ENCODE measurements at regions not wholly inside any gene's neighbourhood (a gene's known extent, or its start where the extent isn't known, plus 50 kb on each side); places are given as distances from the start of the nearest gene placed in this dataset.

GRCh38 chr6:163730246-163731210 is 316.0 kb downstream of the QKI start:
- TF ChIP-seq CTCF (IDR thresholded peaks at IDR 0.05; ENCODE audit: control extremely low read depth, extremely low read depth, low read depth, missing control alignments): no peak
- CTCF ChIA-PET: interaction anchor here (1.5 kb wide), 1 partner anchor 24 kb away, joined by 3 read pairs; no protein-coding TSS in a partner anchor
- no peak for DNase-seq (ENCODE audit: extremely low spot score)
- POLR2A ChIA-PET: no interaction called here

GRCh38 chr6:163729127-163729872 is 314.8 kb downstream of the QKI start:
- ChIA-PET CTCF (interaction anchor here (1.0 to 1.5 kb wide), 2 partner anchors 10 to 23 kb away, joined by 3 read pairs; no protein-coding TSS in a partner anchor), POLR2A (no interaction called here)
- DNase-seq (ENCODE audit: extremely low spot score): no peak
- no peak for TF ChIP-seq CTCF (IDR thresholded peaks at IDR 0.05; ENCODE audit: control extremely low read depth, extremely low read depth, low read depth, missing control alignments)

- ChIA-PET CTCF (interaction anchor here (1.0 kb wide), 1 partner anchor 10 kb away, joined by 3 read pairs; no protein-coding TSS in a partner anchor), POLR2A (interaction anchor here (0.5 kb wide), 1 partner anchor 1188 kb away, joined by 5 read pairs; no protein-coding TSS in a partner anchor)
Observed at GRCh38 chr6:163728442-163729126, 314.1 kb downstream of the QKI start.

GRCh38 chr6:163726037-163726695 is 311.6 kb downstream of the QKI start:
- CTCF ChIA-PET: no interaction called here
- POLR2A ChIA-PET: no interaction called here
- DNase-seq (ENCODE audit: extremely low spot score): no peak
- no peak for TF ChIP-seq CTCF (IDR thresholded peaks at IDR 0.05; ENCODE audit: control extremely low read depth, extremely low read depth, low read depth, missing control alignments)

More at GRCh38 chr6:163728442-163729126, 314.1 kb downstream of the QKI start:
- no peak for DNase-seq (ENCODE audit: extremely low spot score)
- no peak for TF ChIP-seq CTCF (IDR thresholded peaks at IDR 0.05; ENCODE audit: control extremely low read depth, extremely low read depth, low read depth, missing control alignments)

GRCh38 chr6:163725008-163725941 is 310.8 kb downstream of the QKI start:
- no peak for DNase-seq (ENCODE audit: extremely low spot score)
- CTCF ChIA-PET: no interaction called here
- no peak for TF ChIP-seq CTCF (IDR thresholded peaks at IDR 0.05; ENCODE audit: control extremely low read depth, extremely low read depth, low read depth, missing control alignments)
- POLR2A ChIA-PET: no interaction called here

Data from GM10248 (cell line).